Activated CD8-positive, alpha-beta memory T cell treated with anti-CD3 and anti-CD28 coated beads, Interleukin-2, amount 50 U/mL, for 24 hours (primary cell): ENCODE measurements at regions not wholly inside any gene's neighbourhood (a gene's known extent, or its start where the extent isn't known, plus 50 kb on each side); places are given as distances from the start of the nearest gene placed in this dataset.

Experiments used
- DNase-seq: peaks from one replicate; pipeline ENCODE4 v3.0.0-alpha.2; 2020; ENCODE audit errors: extremely low read depth

DNA sequence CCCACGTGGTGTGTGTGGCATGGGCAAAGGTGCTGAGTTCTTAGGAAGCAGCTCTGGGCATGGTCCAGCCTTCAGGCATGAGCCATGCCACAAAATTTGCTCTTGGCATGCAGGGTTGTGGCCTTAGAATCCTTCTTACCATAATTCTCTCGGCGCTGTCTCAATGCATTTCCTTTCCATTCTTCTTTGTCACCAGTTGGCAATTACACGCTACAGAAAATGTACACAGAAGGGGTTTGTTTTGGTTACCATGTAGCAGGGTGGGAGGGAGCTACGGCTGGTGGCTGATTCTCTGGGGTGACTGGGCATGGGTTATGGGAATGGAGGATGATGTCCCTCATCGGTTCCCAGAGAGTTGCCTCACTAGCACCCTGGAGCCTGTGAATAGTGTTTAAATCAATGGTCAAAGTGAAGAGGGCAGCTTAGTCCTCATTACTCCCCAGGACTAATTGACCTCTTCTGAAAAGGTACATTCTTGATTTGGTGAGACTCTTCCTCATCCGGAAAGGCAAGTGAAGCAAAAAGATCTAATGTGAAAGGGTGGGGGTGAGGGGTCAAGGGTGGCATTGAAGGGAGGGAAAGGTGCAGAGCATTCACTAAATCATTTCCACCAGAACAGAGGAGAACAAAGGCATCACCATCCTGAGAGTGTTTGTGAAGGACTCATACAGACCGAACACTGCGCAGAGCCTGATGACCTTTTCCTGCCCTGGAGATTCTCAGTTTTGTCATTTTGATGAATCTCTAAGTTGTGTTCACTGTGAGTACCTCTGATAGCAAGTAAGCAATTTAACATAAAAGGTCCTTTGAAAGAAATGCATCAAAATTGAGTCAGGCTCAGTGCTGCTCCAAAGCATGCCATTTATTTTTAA is 199.8 kb upstream of the SFRP2 start:
- DNase-seq, result no peak

DNA sequence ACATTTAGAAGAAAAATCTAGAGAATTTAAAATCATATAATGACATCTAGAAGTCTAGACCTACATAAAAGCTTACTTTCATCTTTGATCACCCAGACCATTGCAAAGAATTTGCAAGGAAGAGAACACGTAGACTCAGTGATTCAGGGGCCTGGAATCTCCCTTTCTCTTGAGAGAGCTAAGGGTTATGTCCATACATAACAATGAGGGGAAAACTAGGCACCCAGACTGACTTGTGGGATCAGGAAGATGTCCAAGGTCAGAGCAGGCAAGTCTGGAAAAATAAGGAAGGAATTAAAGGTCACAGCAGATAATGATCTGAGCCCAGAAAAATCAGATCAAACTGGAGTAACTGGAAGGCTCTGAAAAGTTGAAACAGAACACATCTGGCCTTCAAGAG is 198.4 kb upstream of the SFRP2 start:
- no peak for DNase-seq

DNA sequence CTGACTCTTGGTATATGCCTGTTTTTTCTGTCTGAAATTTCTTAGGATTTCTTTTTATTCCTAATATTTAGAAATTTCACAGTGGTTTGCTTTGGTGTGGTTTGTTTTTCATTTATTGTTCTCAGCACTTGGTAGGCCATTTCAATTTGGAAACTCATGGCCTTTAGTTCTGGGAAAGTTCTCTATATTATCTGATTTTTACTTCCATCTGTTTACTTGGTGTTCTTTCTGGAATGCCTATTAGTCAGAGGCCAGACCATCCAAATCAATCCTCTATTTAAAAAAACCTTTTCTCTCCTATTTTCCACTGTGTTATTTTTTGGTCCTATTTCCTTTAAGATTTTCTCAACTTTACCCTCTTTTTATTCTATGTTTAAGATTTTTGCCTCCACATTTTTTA is 188.1 kb upstream of the SFRP2 start:
- DNase-seq, result no peak

DNA sequence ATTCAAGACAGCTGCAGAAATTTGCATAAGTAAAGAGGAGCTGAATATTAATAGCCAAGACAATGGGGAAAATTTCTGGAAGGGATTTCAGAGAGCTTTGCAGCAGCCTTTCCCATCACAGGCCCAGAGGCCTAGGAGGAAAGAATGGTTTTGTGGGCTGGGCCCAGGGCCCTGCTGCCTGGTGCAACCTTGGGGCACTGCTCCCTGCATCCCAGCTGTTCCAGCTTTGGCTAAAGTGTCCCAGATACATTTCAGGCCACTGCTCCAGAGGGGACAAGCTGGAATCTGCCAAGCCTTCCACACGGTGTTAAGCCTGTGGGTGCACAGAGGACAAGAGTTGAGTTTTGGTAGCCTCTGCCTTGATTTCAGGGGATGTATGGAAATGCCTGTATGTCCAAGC is 185.6 kb upstream of the SFRP2 start:
- no peak for DNase-seq

DNA sequence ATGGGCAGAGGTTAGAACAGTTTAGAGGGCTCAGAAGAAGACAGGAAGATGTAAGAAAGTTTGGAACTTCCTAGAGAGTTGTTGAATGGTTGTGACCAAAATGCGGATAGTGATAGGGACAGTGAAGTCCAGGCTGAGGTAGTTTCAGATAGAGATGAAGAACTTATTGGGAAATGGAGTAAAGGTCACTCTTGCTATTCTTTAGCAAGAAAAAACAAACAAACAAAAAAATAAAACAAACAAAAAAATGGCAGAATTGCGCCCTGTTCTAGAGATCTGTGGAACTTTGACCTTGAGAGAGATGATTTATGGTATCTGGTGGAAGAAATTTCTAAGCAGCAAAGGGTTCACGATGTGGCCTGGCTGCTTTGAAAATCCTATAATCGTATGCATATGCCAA is 185.1 kb upstream of the SFRP2 start:
- no peak for DNase-seq

DNA sequence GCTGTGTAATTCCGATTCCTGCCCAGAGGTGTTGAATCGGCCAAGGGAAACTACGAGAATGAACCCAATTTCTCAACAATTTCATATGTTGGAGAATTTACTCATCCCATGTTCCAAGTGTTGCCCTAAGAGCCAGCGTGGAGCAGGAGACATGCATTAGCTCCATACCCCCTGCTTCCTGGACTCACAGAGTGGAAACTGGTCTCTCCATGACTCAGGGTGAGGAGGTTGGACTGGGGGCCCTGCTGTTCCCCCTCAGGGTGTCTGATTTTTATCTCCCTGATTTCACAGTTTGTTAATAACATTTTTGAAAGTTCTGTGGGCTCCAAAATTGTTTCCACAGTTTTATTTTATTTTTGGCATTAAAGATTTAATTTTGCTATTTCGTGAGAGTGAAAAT is 183.0 kb upstream of the SFRP2 start:
- no peak for DNase-seq

DNA sequence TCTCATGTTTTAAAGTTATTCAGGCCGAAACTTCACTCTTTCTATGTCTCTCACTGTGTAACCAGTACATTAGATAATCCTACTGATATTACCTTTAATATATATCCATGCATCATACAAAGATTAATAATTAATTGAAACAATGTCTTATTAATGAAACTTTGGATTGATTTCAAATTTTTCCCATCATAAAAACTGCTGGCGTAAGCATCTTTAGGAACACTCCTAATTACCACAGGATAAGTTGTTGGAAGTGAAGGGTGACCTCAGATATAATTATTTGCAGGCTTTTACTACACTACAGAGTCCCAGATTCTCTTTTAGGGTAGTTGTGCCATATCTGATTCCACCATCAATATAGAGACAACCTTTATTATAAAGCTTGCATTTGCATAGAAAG is 181.3 kb upstream of the SFRP2 start:
- no peak for DNase-seq

DNA sequence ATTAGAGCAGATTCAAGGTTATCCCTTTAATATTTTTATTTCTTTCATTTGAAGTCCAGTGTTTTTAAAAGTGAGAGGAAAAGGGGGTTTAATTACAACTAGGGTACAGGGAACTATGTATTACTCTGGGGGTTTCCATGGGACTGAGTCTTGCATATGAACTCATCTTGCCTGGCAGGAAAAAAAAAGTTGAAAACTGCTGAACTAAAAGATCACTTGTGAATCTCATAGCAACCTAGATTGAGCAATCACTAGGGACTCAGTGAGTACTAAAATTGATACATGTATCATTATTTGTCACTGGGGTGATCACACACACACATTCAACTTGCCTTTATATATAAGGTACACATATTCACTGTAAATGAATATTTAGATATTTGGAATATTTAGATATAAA is 180.7 kb upstream of the SFRP2 start:
- no peak for DNase-seq

GRCh38 chr4:153966641-153967040 is 177.8 kb upstream of the SFRP2 start:
- no peak for DNase-seq

GRCh38 chr4:153963216-153963615 is 174.3 kb upstream of the SFRP2 start:
- no peak for DNase-seq

GRCh38 chr4:153962311-153963039 is 173.6 kb upstream of the SFRP2 start:
- DNase-seq, result no peak

DNA sequence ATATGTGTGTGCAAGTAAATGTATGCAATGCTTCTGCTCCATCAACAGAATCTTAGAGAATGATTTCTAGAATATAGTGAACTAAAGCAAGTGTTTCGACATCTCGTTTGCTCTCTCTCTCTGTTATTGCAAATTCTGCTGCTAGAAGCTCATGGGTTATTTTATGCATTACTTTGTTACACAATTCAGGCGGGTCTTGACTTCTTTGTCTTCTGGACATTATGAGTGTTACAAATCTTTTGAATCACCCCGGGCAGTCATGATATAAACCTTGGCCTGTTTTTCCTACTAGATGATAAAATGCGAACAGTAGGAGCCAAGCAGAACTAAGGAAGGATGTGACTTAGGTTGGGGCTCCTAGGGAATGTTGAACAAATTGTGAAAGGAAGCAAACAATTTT is 166.4 kb upstream of the SFRP2 start:
- DNase-seq, result no peak

- DNase-seq, result no peak
Measured at GRCh38 chr4:153954654-153955053, 165.8 kb upstream of the SFRP2 start.

DNA sequence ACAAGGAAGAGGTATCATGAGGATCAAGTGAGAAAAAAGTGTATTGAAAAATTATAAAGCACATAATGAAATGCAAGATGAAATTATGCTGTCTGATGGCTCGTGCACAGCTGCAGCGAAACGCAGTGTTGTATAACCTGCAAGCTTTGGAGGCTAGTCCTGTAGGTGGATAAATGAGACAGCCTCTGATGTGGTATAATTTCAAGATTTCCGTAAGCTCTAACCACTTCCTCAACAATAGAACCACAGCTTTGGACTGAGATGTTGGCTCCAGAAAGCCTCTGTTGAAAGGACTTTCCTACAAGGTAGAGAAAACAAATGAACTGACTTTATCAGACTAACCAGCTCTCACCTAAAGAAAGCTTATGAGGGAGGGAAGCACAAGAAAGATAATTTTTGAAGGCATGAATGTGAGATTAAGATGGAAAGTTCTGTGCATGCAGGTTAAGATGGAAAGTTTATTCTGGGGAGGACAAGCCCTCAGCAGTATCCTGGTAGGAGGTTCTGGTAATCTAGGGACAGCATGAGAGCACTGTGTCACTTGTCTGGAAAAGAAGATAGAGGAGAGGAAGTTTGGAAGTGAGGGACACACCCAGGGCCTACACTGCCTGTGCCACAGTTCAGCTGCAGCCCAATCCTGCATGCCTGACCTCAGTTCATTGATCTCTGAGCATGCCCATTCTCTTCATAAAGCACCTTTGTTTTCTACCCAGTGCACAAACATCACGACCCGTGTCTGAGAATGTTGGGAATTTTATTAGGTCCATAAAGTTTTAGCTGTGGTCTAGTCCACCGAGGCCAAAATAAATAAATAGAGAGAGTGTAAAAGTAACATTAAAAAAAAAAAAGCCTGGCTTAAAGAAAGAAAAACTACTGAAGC is 161.5 kb upstream of the SFRP2 start:
- no peak for DNase-seq

GRCh38 chr4:153948041-153948440 is 159.2 kb upstream of the SFRP2 start:
- no peak for DNase-seq

GRCh38 chr4:153947124-153947523 is 158.2 kb upstream of the SFRP2 start:
- DNase-seq, result no peak

- no peak for DNase-seq
Measured at GRCh38 chr4:153945704-153946103, 156.8 kb upstream of the SFRP2 start.

DNA sequence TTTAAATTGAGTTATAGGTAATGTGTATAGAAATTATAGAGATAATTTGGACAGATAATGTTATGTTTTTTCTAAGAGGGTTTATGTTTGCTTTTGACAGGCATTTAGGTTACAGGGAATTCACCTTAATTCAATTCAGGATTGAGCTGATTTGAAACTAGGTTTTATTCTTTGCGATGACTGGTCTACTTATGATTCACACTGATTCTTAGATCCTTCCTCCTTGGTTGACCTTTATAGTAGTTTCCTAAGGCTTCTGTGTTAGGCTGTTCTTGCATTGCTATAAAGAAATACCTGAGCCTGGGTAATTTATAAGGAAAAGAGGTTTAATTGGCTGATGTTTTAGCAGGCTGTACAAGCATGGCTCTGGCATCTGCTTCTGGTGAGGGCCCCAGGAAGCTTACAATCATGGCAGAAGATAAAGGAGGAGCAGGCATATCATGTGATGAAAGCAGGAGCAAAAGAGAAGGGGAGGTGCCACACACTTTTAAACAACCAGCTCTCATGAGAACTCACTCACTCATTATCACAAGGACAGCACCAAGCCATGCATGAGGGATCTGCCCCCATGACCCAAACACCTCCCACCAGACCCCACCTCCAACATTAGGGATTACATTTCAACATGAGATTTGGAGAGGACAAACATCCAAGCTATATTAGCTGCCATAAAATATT is 155.0 kb upstream of the SFRP2 start:
- no peak for DNase-seq

DNA sequence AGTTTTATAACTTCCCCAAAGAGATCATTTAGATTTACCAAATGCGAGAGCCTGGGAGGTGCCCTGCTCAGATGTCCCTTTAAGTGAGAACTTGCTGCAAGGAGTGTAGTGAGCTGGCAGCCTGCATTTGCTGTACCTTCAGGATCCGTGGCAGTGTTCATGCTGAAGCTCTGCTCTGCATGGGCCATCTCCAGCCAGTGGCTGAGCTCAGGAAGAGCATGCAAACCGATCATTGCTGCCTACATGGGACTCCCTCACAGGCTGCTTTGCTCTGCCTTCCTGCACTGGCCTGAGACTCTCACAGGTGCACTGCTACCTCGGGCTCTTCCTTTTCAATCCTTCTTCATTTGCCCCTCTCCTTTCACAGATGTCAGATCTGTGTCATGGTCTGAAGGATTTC is 152.0 kb upstream of the SFRP2 start:
- no peak for DNase-seq

GRCh38 chr4:153939570-153939969 is 150.7 kb upstream of the SFRP2 start:
- no peak for DNase-seq

DNA sequence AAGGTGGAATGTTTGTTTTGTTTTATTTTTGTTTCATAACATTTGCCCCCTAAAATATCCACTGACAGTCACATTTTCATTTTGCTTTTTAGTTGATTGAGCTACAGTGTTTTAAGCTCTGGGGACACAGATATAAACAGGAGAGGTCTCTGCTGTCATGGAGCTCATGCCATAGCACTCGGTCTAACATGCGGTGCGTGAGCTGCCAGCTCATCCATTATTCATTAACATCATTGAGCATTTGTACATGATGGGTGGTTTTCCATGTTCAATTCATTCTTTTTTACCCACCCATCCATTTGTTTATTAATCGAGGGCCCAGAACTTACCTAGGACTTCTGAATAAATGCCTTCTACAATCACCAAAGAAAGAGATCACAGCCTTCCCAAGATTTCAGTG is 150.1 kb upstream of the SFRP2 start:
- DNase-seq, result no peak

GRCh38 chr4:153937289-153937688 is 148.4 kb upstream of the SFRP2 start:
- no peak for DNase-seq
